ENCODE measurements at regions not wholly inside any gene's neighbourhood (a gene's known extent, or its start where the extent isn't known, plus 50 kb on each side); places are given as distances from the start of the nearest gene placed in this dataset.

- TF ChIP-seq, protein P1, sequence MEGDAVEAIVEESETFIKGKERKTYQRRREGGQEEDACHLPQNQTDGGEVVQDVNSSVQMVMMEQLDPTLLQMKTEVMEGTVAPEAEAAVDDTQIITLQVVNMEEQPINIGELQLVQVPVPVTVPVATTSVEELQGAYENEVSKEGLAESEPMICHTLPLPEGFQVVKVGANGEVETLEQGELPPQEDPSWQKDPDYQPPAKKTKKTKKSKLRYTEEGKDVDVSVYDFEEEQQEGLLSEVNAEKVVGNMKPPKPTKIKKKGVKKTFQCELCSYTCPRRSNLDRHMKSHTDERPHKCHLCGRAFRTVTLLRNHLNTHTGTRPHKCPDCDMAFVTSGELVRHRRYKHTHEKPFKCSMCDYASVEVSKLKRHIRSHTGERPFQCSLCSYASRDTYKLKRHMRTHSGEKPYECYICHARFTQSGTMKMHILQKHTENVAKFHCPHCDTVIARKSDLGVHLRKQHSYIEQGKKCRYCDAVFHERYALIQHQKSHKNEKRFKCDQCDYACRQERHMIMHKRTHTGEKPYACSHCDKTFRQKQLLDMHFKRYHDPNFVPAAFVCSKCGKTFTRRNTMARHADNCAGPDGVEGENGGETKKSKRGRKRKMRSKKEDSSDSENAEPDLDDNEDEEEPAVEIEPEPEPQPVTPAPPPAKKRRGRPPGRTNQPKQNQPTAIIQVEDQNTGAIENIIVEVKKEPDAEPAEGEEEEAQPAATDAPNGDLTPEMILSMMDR (IDR thresholded peaks at IDR 0.05), result no peak
- no peak for TF ChIP-seq POLR2A (IDR thresholded peaks at IDR 0.05)
Observed at GRCh38 chr11:134712228-134713145, 300.4 kb upstream of the B3GAT1 start.

Measured in body of pancreas (tissue), 4 donors.